ENCODE measurements at regions not wholly inside any gene's neighbourhood (a gene's known extent, or its start where the extent isn't known, plus 50 kb on each side); places are given as distances from the start of the nearest gene placed in this dataset.

DNA sequence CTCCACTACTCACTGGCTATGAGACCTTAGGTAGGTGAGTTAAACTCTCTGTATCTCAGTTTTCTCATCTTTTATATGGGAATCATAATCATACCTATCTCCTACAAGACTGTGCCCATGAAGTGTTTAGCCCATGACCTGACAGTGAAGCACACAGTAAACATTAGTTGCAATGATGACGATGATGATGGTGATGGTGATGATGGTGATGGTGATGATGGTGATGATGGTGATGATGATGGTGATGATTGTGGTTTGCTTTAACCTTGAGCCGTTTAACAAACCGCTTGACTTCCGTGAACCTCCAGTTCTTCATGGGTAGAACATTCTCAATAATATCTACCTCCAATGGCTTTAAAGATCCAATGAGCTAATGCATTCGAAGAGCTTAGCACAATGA is 220.2 kb upstream of the MVB12B start:
- H3K4me3 ChIP-seq (ENCODE audit: low read depth, low read length), result no peak overlapping the region
- TF ChIP-seq, protein P1, sequence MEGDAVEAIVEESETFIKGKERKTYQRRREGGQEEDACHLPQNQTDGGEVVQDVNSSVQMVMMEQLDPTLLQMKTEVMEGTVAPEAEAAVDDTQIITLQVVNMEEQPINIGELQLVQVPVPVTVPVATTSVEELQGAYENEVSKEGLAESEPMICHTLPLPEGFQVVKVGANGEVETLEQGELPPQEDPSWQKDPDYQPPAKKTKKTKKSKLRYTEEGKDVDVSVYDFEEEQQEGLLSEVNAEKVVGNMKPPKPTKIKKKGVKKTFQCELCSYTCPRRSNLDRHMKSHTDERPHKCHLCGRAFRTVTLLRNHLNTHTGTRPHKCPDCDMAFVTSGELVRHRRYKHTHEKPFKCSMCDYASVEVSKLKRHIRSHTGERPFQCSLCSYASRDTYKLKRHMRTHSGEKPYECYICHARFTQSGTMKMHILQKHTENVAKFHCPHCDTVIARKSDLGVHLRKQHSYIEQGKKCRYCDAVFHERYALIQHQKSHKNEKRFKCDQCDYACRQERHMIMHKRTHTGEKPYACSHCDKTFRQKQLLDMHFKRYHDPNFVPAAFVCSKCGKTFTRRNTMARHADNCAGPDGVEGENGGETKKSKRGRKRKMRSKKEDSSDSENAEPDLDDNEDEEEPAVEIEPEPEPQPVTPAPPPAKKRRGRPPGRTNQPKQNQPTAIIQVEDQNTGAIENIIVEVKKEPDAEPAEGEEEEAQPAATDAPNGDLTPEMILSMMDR (IDR thresholded peaks at IDR 0.05; ENCODE audit: borderline replicate concordance, insufficient read depth, low read depth, low read length), result no peak

DNA sequence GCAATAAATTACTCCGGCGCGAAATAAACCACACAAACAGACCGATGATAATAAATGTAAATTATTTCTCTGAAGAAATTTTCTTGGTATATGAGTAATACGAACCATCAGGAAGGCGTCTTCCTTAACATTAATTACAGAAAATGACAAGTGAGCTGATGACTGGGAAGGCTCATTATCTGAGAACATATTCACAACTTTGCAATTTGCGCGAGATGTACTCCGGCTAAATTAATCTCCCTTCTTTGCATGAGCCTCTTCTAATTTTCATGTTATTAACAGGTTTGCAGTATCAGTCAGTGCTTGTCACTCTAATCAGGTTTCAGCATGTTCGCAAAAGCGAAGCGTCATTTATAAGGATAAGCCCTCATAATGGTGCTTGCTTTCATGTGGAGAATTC is 218.9 kb upstream of the MVB12B start:
- H3K4me3 ChIP-seq (ENCODE audit: low read depth, low read length), result no peak overlapping the region
- TF ChIP-seq, protein P1 (IDR thresholded peaks at IDR 0.05; ENCODE audit: borderline replicate concordance, insufficient read depth, low read depth, low read length), result no peak

DNA sequence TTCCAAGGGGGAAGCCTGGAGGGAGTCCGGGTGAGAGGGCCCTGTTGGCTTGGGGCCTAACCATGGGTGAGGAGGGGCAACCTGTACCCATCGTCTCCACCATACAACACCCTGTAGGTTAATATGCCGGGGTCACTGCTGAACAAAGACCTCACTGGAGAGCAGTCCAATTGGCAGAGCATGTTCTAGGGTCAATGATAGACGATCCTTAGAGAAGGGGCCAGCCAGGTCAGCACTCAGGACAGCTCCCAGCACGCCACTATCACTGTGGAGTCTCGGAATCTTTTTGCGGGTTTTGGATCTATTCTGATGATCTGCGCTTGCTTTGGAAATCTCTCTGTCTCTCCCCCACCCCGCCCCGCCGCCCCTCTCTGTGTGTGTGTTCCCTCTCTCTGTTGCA is 218.4 kb upstream of the MVB12B start:
- no peak overlapping the region for H3K4me3 ChIP-seq (ENCODE audit: low read depth, low read length)
- TF ChIP-seq, protein P1 (IDR thresholded peaks at IDR 0.05; ENCODE audit: borderline replicate concordance, insufficient read depth, low read depth, low read length), result no peak

DNA sequence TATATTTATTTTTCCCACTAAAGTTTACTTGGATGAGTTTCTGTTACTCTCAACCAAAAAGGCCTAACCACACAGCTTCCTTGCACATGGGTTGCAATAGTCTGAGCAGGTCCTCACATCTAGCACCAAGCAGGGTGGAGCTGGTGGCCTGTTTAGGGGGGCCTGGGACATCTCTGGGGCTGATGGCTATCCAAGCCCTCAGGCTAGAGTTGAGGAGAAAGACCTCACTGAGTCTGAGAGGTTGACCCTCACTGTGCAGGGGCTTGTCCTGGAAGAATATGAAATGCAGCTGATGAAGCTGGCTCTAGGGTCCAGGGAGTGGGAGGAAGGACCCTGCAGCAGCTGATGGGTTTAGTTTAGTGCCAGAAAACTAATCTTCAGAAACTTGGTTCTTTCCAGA is 217.1 kb upstream of the MVB12B start:
- H3K4me3 ChIP-seq (ENCODE audit: low read depth, low read length), result no peak overlapping the region
- TF ChIP-seq, protein P1 (IDR thresholded peaks at IDR 0.05; ENCODE audit: borderline replicate concordance, insufficient read depth, low read depth, low read length), result no peak

DNA sequence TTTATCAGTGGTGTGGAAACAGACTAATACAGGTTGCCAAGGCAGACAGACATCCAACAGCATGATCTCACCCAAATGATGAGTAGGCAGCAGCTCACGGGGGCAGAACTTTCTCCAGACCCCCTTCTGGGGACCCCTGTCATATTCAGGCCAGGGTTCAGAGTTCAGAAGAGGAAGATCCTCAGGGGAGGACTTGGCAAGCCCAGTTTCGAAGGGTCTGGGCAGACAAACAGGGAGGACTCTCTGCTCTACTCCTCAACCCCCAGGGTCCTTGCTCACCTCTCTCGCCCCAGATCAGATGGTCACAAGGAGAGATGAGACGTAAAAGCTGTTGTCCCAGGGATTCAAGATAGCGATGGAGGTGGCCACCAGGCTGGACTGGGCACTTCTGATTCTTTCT is 215.1 kb upstream of the MVB12B start:
- no peak overlapping the region for H3K4me3 ChIP-seq (ENCODE audit: low read depth, low read length)
- TF ChIP-seq, protein P1 (IDR thresholded peaks at IDR 0.05; ENCODE audit: borderline replicate concordance, insufficient read depth, low read depth, low read length), result no peak

DNA sequence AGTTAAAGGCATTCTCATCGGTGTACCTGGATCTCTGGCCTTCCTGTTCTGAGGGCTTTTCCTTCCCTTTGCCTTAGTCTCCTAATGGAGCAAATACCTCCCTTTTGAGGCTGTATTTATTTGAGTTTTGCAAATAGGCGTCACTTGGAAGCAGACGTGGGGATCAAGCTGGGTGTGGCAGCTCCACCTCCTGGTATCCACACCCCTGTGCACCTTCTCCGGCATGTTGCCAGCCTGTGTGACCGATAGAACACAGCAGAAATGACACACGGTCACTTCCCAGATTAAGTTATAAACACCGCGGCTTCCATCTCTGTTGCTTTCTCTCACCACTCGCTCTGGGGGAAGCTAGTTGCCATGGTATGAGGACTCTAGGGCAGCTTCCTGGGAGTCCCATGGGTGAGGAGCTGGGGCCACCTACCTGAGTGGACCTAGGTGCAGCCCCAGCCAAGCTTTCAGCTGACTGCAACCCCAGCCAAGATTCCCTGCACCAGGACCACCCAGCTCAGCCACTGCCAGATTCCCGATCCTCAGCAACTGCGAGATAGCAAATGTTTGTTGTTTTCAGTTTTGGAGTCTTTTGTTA is 214.4 kb upstream of the MVB12B start:
- no peak overlapping the region for H3K4me3 ChIP-seq (ENCODE audit: low read depth, low read length)
- TF ChIP-seq, protein P1 (IDR thresholded peaks at IDR 0.05; ENCODE audit: borderline replicate concordance, insufficient read depth, low read depth, low read length), result no peak

DNA sequence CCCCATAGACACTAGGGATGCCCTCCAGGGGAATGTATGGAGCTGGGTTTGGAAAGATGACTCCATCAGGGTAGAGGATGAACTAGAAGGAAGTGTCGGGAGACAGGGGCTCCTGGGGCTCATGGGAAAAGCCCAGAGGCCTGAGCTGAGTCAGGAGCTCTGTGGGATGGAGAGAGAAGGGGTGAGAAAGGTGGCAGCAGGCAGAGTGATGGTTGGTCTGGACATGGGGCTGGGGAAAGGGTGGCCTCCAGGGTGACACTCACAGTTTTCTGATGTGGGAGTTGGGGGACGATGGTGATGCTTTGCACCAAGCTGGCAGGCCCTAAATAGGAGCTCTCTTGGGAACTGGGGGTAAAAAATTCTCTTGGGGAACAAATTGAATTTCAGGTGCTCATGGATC is 213.5 kb upstream of the MVB12B start:
- TF ChIP-seq, protein P1 (IDR thresholded peaks at IDR 0.05; ENCODE audit: borderline replicate concordance, insufficient read depth, low read depth, low read length), result no peak
- no peak overlapping the region for H3K4me3 ChIP-seq (ENCODE audit: low read depth, low read length)

Data from GM12875 (cell line).